Posterior cingulate gyrus (tissue), 11 donors: ENCODE measurements at regions not wholly inside any gene's neighbourhood (a gene's known extent, or its start where the extent isn't known, plus 50 kb on each side); places are given as distances from the start of the nearest gene placed in this dataset.
"Not testable (repeated sequence)": the region's sequence is repeated elsewhere in the genome, so short reads cannot be mapped to it uniquely, and the experiment has no call there.

Source experiments
- DNase-seq, 10 donors: peaks; one replicate each; pipeline versions ENCODE4 v3.0.0 to v3.0.0-alpha.2; 2020 to 2021; ENCODE audit warnings: mixed read lengths in 3 of 10
- intact Hi-C: fragments of 100-400 bp; cut with DNase I; formaldehyde crosslinking; loops from one replicate; pipeline ENCODE4 v1.15.1; 2023

- intact Hi-C loops, result no loop called here
- no peak for DNase-seq
These were observed 53.0 kb upstream of the DAPP1 start for GRCh38 chr4:99763635-99764101.

- intact Hi-C loops, result no loop called here
- DNase-seq, result no peak
These were observed 53.9 kb upstream of the DAPP1 start for GRCh38 chr4:99762728-99763127.

GRCh38 chr4:99759988-99760387, 56.6 kb upstream of the DAPP1 start:
- intact Hi-C loops, result no loop called here
- DNase-seq, result no peak

GRCh38 chr4:99759346-99759984, 57.2 kb upstream of the DAPP1 start:
- intact Hi-C loops, result no loop called here
- DNase-seq, result peak in 4 of 10 donors; percentile 22 to 78 (median 52)

- no peak for DNase-seq
- intact Hi-C loops, result no loop called here
These were observed 61.2 kb upstream of the DAPP1 start for GRCh38 chr4:99755223-99755944.

GRCh38 chr4:99754756-99755155, 61.9 kb upstream of the DAPP1 start:
- no peak for DNase-seq
- intact Hi-C loops, result no loop called here

- intact Hi-C loops, result no loop called here
These were observed 62.7 kb upstream of the DAPP1 start for GRCh38 chr4:99753931-99754330.

GRCh38 chr4:99749445-99750391, 66.9 kb upstream of the DAPP1 start:
- intact Hi-C loops, result no loop called here
- no peak for DNase-seq

More at GRCh38 chr4:99753931-99754330, 62.7 kb upstream of the DAPP1 start:
- no peak for DNase-seq

- intact Hi-C loops, result no loop called here
- no peak for DNase-seq
These were observed 70.2 kb upstream of the DAPP1 start for GRCh38 chr4:99746443-99746842.

GRCh38 chr4:99736846-99737245, 79.2 kb upstream of the C4orf54 start:
- intact Hi-C loops, result no loop called here
- DNase-seq, result no peak

GRCh38 chr4:99735822-99736221, 78.2 kb upstream of the C4orf54 start:
- intact Hi-C loops, result no loop called here
- DNase-seq, result no peak

- no peak for DNase-seq
- intact Hi-C loops, result no loop called here
These were observed 77.1 kb upstream of the C4orf54 start for GRCh38 chr4:99734583-99735322.

GRCh38 chr4:99733455-99733854, 75.8 kb upstream of the C4orf54 start:
- DNase-seq, intact Hi-C loops: not testable (repeated sequence)

GRCh38 chr4:99729186-99729585, 71.6 kb upstream of the C4orf54 start:
- no peak for DNase-seq
- intact Hi-C loops, result no loop called here

GRCh38 chr4:99724067-99724466, 66.4 kb upstream of the C4orf54 start:
- DNase-seq, result no peak
- intact Hi-C loops, result no loop called here

GRCh38 chr4:99723612-99724011, 66.0 kb upstream of the C4orf54 start:
- intact Hi-C loops, result no loop called here

GRCh38 chr4:99722725-99723124, 65.1 kb upstream of the C4orf54 start:
- intact Hi-C loops, result no loop called here
- DNase-seq, result no peak

More at GRCh38 chr4:99723612-99724011, 66.0 kb upstream of the C4orf54 start:
- peak in 9 of 10 donors; percentile 17 to 87 (median 35) for DNase-seq

GRCh38 chr4:99722006-99722405, 64.4 kb upstream of the C4orf54 start:
- intact Hi-C loops, result no loop called here
- DNase-seq, result no peak

GRCh38 chr4:99720206-99720605, 62.6 kb upstream of the C4orf54 start:
- intact Hi-C loops, result no loop called here
- no peak for DNase-seq

- intact Hi-C loops, result no loop called here
- DNase-seq, result no peak
These were observed 59.4 kb upstream of the C4orf54 start for GRCh38 chr4:99716996-99717395.
